ENCODE measurements at regions not wholly inside any gene's neighbourhood (a gene's known extent, or its start where the extent isn't known, plus 50 kb on each side); places are given as distances from the start of the nearest gene placed in this dataset.

- dilution Hi-C loops (cut with HindIII; ENCODE audit: low sequenced_read_pairs, unreplicated experiment) = no loop called here
- POLR2A ChIA-PET (ENCODE audit: unreplicated experiment) = no interaction called here
- Histone ChIP-seq H3K36me3 (ENCODE audit: control insufficient read depth, insufficient read depth, low read length) (no peaks in the 10 kb centered on the region), H4K20me1 (ENCODE audit: insufficient read depth, low read length) (no peaks in the 10 kb centered on the region), H3K9me3 (ENCODE audit: control insufficient read depth, insufficient read depth, low read length) (no peaks in the 10 kb centered on the region), H2BK15ac (ENCODE audit: low read depth, low read length) (no peak overlapping the region), H2BK120ac (ENCODE audit: low read depth, low read length) (no peak overlapping the region), H3K4me1 (ENCODE audit: control insufficient read depth, insufficient read depth, low read length) (no peaks in the 10 kb centered on the region), H3K4me2 (ENCODE audit: low read depth, low read length) (no peak overlapping the region), H3K4me3 (ENCODE audit: insufficient read depth, low read depth, low read length) (no peak overlapping the region), H3K23ac (ENCODE audit: low read depth, low read length) (no peak overlapping the region), H2BK20ac (ENCODE audit: low read depth, low read length) (no peak overlapping the region), H3K27me3 (ENCODE audit: control insufficient read depth, insufficient read depth, low read length) (peaks cover 2% of the 10 kb centered on the region; the same call in 1 of the 2 replicates), H4K91ac (ENCODE audit: insufficient read depth, low read depth, low read length) (no peak overlapping the region), H2AK9ac (replicated peaks; ENCODE audit: low read depth, low read length, poor library complexity) (no peak overlapping the region), H4K5ac (ENCODE audit: low read depth, low read length) (no peak overlapping the region), H3K79me1 (ENCODE audit: low read depth in 1 of 2, low read length in 2 of 2) (no peaks in the 10 kb centered on the region), H3K9me1 (ENCODE audit: insufficient read depth, low read length) (no peaks in the 10 kb centered on the region), H3K27ac (ENCODE audit: insufficient read depth, low read length) (no peak overlapping the region), H3K14ac (replicated peaks; ENCODE audit: low read depth, low read length) (no peak overlapping the region), H4K8ac (ENCODE audit: low read depth in 2 of 2, low read length in 2 of 2) (no peak overlapping the region), H2BK5ac (ENCODE audit: low read depth, low read length, poor library complexity, severe bottlenecking) (no peak overlapping the region), H3K56ac (ENCODE audit: extremely low read depth, insufficient read depth, low read length) (no peak overlapping the region), H3K9ac (ENCODE audit: low read depth, low read length) (no peak overlapping the region), H3K18ac (ENCODE audit: low read depth, low read length) (no peak overlapping the region), H3K4ac (ENCODE audit: low read depth, low read length) (no peak overlapping the region), H2AFZ (replicated peaks; ENCODE audit: low read length, poor library complexity) (no peak overlapping the region), H2AK5ac (ENCODE audit: low read depth, low read length) (no peak overlapping the region)
- DNase-seq (no peak), ATAC-seq (ENCODE audit: low read depth) (no peak)
- CTCF ChIA-PET = interaction anchor here (1.1 kb wide), 1 partner anchor 10 kb away, joined by 3 read pairs; no protein-coding TSS in a partner anchor
- in situ Hi-C loops (cut with MboI; ENCODE audit: low sequenced_read_pairs) = no loop called here
- no TSS peak for BruUV-seq (replicated peaks)
- intact Hi-C loops (cut with micrococcal nuclease) = no loop called here
- WGBS, 2 experiments (ENCODE audit: extremely low coverage in 2 of 2, insufficient read length in 1 of 2) = no CpG with 5 or more reads among the region's 5 CpGs
- TF ChIP-seq MXI1 (IDR thresholded peaks at IDR 0.05; ENCODE audit: borderline replicate concordance, low read depth, low read length) (no peak), CTCF (conservative IDR thresholded peaks at IDR 0.05; ENCODE audit: low read depth, low read length) (no peak)
These were observed 115.3 kb downstream of the TRIM29 start for GRCh38 chr11:120022617-120023016.

Measured in IMR-90 (cell line).